GM08714 (cell line): ENCODE measurements at regions not wholly inside any gene's neighbourhood (a gene's known extent, or its start where the extent isn't known, plus 50 kb on each side); places are given as distances from the start of the nearest gene placed in this dataset.

Experiments used
- H3K4me3 ChIP-seq: fragments of 200-500 bp; sonication (Bioruptor generic); 2 replicates; pipeline ENCODE4 v1.5.1; 2014; ENCODE audit warnings: mild to moderate bottlenecking, low read length, inconsistent platforms
- ZNF274 ChIP-seq: IDR thresholded peaks from 2 replicates; pipeline ENCODE4 v1.6.1; 2012; ENCODE audit warnings: mild to moderate bottlenecking, low read depth, low read length

DNA sequence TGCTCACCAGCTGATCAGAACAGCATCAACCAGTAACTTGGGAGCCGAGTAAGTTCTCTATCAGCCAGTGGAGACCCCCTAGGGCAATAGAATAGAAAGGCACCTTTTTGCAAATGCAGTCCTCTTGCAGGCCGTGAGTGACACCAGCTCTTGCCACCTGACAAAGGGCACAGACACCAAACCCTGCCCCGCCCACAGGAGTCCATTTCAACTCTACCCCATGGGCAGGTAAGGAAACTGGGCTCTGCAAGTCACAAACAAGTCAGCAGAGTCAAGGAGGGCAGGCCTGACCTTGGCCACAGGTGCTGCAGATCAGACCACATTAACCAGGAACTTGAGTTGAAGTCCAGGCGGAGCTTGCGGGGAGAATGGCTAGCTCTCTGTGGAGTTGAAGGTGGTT lies 77.4 kb upstream of the SPATA13 start:
- H3K4me3 ChIP-seq: no peak overlapping the region
- no peak for TF ChIP-seq ZNF274

DNA sequence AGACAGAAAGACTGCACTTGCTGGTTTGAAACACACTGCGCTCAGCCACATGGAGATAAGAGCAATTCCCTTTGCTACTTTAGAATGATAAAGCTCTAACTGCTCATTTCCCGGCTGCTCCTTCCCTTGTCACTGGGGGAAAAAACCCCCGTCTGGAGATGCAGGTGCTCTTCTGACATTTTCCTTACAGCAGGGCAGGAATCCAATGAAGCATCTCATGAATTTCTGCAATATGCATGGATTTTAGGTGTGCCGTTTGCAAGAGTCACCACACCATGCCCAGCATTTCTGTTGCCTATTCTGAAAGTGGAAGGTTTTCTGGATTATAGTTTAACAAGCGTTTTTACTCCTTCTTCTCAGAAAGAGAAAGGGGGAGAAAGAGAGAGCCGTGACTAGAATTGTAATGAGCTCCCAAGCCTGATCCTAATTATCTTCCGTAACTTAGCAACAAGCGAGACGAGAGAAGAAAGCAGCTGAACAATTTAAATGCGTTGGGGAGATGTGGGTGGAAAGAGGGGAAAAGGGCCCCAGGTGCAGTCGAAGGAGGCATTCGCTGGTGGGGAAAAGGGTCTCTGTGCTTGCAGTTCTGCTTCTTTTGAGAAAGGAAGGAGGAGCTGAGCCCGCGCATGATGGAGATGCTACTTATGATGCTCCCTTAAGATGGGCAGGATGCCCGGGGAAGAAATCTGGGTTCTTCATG lies 76.6 kb upstream of the SPATA13 start:
- no peak for TF ChIP-seq ZNF274
- H3K4me3 ChIP-seq: no peak overlapping the region

DNA sequence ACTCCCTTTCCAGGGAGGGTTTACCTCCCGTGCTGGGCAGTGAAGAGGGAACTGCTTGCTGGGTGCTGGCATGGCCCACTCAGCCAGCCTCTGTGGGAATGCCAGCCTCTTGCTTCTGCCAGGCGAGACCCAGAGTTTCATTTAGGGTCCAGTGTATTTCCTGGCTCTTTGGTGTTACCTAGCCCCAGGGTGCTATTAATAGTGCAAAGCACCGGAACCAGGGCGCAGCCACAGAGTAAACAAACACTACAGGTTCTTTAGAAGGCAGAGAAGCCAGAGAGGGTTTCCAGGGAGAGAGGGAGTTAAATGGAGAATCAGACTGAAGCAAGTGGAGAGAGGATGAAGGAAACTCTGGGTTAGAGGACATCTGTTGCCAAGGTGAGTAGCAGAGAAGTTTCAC lies 74.9 kb upstream of the SPATA13 start:
- H3K4me3 ChIP-seq: no peak overlapping the region
- TF ChIP-seq ZNF274: no peak

DNA sequence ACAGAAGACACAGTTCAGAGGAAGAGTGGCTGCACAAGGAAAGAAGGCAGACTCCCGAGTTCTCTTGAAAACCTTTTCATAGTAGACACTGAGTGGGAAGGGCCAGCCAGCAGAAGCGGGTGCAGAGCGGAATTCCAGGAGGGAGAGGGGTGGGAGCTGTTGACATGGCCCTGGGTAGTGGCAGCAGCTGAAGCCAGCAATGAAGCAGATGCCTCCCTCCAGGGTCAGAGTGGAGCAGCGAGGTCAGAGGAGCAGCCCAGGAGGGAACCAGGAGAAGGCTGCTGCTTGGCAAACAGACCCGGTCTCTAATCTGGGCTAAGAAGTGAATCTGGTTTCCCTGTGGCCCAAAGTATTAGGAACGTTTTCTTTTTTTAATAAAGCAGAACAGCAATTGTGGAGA lies 73.9 kb upstream of the SPATA13 start:
- no peak overlapping the region for H3K4me3 ChIP-seq
- TF ChIP-seq ZNF274: no peak

DNA sequence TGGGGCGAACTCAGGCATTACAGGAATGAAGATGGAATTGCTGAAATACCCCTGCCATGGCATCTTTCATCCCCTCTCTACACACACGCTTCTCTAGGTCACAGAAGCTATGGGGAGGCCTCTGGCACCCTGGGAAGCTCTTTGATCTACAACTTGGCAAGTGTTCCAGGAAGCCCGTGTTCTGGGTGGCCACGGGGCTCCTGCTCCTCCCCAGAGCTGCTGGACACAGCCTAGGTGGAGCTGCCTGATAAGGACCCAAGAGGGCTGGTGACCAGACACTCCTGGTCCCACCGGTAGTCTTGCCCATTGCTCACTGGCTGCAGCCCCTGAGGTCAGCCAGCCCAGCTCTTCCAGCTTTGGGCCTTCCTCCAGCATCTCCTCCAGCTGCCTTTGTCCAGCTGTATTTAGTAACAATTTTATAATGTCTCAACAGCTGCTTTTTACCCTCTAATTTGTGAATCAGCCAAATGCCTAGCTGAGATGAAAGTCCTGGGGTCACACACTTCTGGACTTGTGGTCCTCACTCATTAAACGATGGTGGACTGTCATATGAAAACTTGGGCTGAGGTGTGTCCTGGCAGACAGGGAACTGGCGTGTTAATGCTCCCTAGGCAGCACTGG lies 72.8 kb upstream of the SPATA13 start:
- TF ChIP-seq ZNF274: no peak
- no peak overlapping the region for H3K4me3 ChIP-seq

DNA sequence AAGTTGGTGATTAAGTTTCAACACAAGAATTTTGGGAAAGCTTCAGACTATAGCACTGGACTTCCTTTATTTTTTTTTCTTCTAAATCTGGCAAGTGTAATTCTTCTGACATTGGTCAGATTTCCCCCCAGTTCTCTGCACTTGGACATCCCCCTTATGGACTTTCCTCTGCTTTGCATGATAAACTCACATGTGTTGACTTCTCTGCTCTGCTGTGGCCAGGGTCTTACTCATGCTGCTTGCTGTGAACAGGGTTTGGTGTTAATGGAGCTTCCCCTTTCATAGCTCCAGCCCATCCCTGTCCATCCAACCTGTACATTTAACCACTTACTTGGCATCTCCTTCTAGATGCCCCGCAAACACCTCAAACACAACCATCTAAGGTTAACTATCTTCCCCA lies 70.5 kb upstream of the SPATA13 start:
- TF ChIP-seq ZNF274: no peak
- H3K4me3 ChIP-seq: no peak overlapping the region

DNA sequence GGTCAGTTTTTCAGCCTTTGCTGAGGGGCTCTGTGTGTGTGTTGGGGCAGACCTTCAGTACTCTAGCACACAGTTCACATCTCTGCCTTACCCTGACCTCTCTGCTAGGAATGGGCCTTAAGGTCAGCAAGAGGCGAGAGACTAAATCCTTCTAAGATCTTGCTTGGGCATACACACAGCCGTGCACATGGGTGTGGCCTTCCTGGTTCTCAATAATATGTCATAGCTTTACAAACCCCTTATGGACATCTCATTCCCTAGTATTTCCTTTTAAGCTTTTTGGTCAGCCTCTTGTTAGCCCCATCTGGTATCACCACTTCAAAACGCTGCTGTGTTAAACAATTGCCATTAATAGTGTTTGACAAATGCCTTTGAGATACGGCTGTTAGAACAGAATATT lies 69.4 kb upstream of the SPATA13 start:
- H3K4me3 ChIP-seq: no peak overlapping the region
- TF ChIP-seq ZNF274: no peak

DNA sequence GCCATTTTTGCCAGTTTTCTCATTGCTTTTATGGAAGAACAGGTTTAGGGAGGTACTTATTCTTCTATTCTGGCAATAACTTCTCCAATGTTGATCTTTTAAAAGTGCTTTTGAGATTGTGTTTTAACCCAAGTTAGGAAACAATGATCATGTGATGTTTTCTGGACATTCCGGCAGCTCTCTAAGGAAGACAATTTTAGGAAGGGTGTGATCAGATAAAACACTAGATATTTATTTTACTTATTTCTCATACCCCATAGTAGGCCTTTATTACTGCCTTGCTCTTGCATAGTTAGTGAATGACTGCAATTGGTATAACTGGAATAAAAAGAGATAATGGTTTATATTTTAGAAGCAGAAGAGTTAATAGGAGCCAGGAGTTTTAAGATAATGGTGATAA lies 68.4 kb upstream of the SPATA13 start:
- no peak for TF ChIP-seq ZNF274

DNA sequence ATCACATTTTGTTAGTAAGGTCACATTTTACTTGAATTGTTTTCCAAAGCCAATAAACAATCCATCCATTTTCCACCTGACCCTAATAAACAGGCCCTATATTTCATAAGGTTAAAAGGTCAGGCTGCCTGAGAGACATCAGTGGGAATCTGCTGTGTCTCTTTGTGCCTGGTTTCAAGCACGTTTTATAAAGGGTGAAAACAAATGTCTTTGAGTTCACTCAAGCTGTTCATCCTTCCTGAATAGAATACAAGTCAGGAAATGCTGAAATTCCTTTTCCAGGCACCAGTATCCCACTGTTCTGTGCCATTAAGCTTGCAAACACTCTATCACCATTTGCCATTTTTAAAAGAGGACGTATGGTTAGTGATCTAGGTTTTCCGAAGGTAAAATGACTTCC lies 67.5 kb upstream of the SPATA13 start:
- no peak overlapping the region for H3K4me3 ChIP-seq
- no peak for TF ChIP-seq ZNF274

More for the DNA sequence above, 68.4 kb upstream of the SPATA13 start:
- no peak overlapping the region for H3K4me3 ChIP-seq

DNA sequence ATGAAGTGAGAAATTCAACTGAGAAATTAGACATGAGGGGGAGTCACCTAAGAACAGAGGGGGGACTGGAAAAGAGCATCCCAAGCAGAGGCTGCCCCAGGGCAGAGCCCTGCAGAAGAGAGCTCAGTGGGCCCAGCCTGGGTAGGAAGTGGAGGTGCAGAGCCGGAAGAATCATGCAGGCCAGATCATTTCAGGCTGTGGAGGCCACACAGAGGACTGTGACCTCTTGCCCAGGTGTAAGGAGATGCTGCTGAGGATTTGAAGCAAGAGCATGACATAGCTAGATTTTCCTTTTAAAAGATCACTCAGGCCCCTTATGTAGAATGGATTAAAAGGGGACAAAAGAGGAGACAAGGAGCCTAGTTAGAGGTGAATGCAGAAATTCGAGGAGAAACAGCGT lies 63.9 kb upstream of the SPATA13 start:
- H3K4me3 ChIP-seq: no peak overlapping the region
- no peak for TF ChIP-seq ZNF274

DNA sequence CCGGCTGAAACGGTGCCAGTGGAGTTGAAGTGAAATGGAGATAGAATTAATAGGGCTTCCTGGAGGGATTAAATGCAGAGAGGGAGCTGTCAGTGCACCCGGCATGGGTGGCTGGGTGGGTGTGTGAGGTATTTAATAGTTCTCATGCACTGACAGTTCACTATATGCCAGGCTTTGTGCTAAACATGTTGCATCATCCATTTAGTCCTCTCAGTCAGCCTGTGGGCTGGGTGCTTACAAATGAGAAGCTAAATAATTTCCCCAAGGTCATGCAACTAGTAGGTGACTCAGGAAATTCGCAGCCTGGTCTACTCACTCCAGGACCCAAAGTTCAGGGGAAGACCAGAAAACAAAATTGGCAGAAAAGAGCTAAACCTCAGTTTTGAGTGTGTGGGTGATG lies 63.5 kb upstream of the SPATA13 start:
- H3K4me3 ChIP-seq: no peak overlapping the region
- no peak for TF ChIP-seq ZNF274

DNA sequence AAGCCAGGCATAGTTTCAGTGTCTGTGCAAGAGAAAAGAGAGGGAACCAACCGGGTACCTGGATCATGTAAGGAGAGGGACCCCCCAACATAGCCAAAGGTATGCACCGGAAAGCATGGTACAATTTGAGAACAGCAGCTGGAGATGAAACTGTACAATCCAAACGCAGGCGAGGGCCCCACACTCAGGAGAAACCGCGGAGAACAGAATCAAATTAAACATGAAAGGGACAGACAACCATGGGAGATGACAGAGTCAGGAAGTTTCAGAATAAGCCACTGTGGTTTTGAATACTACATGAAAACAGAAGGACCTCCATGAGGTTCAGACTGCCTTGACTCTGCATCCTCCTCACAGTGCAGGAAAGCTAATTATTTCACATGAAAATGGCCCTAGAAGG lies 62.9 kb upstream of the SPATA13 start:
- no peak for TF ChIP-seq ZNF274
- no peak overlapping the region for H3K4me3 ChIP-seq

DNA sequence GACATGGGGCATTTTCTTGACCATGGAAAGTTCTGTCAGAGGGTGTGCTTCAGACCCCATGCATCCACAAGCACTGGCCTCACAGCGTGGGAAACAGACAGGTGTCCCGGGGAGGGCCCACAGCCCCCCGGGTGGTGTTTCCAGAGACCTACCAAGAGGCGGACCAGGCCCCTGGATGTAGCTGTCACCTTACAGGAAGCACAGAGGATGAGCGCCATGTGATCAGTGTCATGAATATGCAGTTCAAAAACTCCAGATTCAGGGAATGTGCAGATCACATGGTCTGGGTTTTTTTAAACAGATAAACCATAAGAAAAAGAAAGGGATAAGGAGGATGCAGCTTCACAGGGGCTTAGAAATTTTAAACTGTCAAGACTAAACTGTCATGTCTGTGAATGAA lies 61.0 kb upstream of the SPATA13 start:
- H3K4me3 ChIP-seq: no peak overlapping the region
- no peak for TF ChIP-seq ZNF274

DNA sequence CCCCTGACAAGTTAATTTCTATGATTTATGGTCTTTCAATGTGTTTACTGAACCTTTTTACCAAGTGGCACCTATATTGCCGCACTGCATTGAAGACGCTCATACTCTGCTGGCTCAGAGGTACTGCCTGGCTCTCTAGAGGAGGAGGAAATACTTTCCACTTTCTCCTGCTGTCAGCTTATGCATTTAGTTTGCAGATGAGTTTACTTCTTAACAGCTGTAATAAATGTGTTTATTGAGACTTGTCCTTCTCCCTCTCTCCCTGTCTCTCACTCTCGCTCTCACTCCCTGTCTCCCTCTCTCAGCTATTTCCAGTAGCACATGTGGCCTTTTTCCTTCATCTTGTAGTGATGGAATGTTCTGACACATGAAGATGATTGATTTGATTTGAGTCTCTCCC lies 60.3 kb upstream of the SPATA13 start:
- H3K4me3 ChIP-seq: no peak overlapping the region
- TF ChIP-seq ZNF274: no peak

DNA sequence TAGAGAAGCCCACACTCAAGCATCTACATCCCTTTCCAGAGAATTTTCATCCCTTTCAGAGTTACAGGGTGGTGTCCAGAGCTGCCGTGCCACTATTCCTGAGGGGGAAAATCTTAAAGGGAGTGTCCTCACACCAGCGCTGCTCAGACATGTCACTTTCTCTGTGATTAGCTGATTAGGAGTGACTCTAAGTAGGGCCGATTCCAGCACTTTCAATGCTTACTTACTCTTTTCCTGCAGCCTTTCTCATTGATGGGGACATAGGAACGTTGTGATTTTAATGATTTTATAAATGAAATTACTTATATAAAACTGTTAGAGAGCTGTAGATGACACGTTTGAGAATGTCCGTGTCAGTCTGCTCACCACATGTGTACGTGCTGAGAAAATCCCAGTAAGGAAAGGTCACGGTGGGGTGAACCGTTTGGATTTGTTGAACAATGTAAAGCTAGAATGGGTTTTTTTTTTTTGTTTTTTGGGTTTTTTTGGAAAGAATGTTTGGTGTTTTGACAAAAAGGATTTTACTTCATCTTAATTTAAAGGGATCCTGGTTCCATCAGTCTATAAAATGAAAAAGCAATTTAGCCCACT lies 56.6 kb upstream of the SPATA13 start:
- no peak overlapping the region for H3K4me3 ChIP-seq
- no peak for TF ChIP-seq ZNF274
